H1 (cell line): ENCODE measurements at regions not wholly inside any gene's neighbourhood (a gene's known extent, or its start where the extent isn't known, plus 50 kb on each side); places are given as distances from the start of the nearest gene placed in this dataset.

Experiments used
- CTCF ChIA-PET: fragments of 300-600 bp; sonication (Branson Sonifier 250); formaldehyde crosslinking; loops from one replicate; lab custom pipeline; 2021; ENCODE audit not compliant: partially characterized antibody; lab: Charles Lee
- POLR2A ChIA-PET: fragments of 300-600 bp; sonication (Branson Sonifier 250); formaldehyde crosslinking; loops from one replicate; lab custom pipeline; 2021; ENCODE audit warnings: inconsistent platforms; ENCODE audit not compliant: partially characterized antibody; lab: Charles Lee
- DNase-seq, 2 experiments: peaks; one replicate each; pipeline versions ENCODE4 v3.0.0 to v3.0.0-alpha.2; 2010 to 2022; ENCODE audit warnings: low spot score in 2 of 2, low read depth in 1 of 2, mixed read lengths in 1 of 2
- FAIRE-seq: peaks from 2 replicates; lab custom pipeline; 2011; peaks lifted over from hg19 to GRCh38; lab: Jason Lieb, UNC
- H2AFZ ChIP-seq: 2 replicates; pipeline ENCODE4 v1.8.1; 2012; ENCODE audit warnings: low read length, inconsistent platforms
- H2AK5ac ChIP-seq: 2 replicates; pipeline ENCODE4 v1.6.1; 2013; ENCODE audit warnings: low read depth, low read length
- H2BK120ac ChIP-seq: replicated peaks from 2 replicates; pipeline ENCODE3; 2013; ENCODE audit warnings: low read depth, low read length, inconsistent platforms
- H2BK12ac ChIP-seq: 2 replicates; pipeline ENCODE4 v1.6.1; 2013; ENCODE audit warnings: low read depth, low read length
- H2BK15ac ChIP-seq: 2 replicates; pipeline ENCODE4 v1.6.1; 2013; ENCODE audit warnings: low read length
- H2BK20ac ChIP-seq: 2 replicates; pipeline ENCODE4 v1.6.1; 2013; ENCODE audit warnings: low read length
- H2BK5ac ChIP-seq: 2 replicates; pipeline ENCODE4 v1.6.1; 2013; ENCODE audit warnings: low read depth, low read length
- H3K14ac ChIP-seq: 2 replicates; pipeline ENCODE4 v1.6.1; 2013; ENCODE audit warnings: inconsistent platforms; ENCODE audit not compliant: insufficient read length
- H3K18ac ChIP-seq: 2 replicates; pipeline ENCODE4 v1.6.1; 2013; ENCODE audit warnings: low read length; ENCODE audit errors: extremely low read depth
- H3K23ac ChIP-seq: 2 replicates; pipeline ENCODE4 v1.6.1; 2013; ENCODE audit warnings: inconsistent platforms; ENCODE audit not compliant: insufficient read length
- H3K23me2 ChIP-seq: 2 replicates; pipeline ENCODE4 v1.6.1; 2013; ENCODE audit warnings: low read depth, low read length
- H3K27ac ChIP-seq: 2 replicates; pipeline ENCODE4 v1.6.1; 2011; ENCODE audit warnings: low read depth, low read length, inconsistent platforms
- H3K27me3 ChIP-seq, 4 experiments: replicated peaks in 1 of 4; 1 replicate in 1 of 4; 2 replicates in 3 of 4; pipeline versions ENCODE4 v1.6.1 to v1.8.1; 2011 to 2013; ENCODE audit warnings: low read length in 3 of 4, mild to moderate bottlenecking in 3 of 4, inconsistent platforms in 2 of 4, mixed read lengths in 2 of 4, moderate library complexity in 1 of 4; ENCODE audit not compliant: control insufficient read depth in 3 of 4, insufficient read depth in 3 of 4; ENCODE audit errors: extremely low read depth in 1 of 4
- H3K36me3 ChIP-seq, 4 experiments: 2 replicates each; pipeline versions ENCODE4 v1.6.1 to v1.8.1; 2011 to 2013; ENCODE audit warnings: mild to moderate bottlenecking in 4 of 4, low read length in 3 of 4, moderate library complexity in 2 of 4, control low read depth in 1 of 4, inconsistent platforms in 1 of 4; ENCODE audit not compliant: insufficient read depth in 4 of 4, control insufficient read depth in 2 of 4
- H3K4ac ChIP-seq: replicated peaks from 2 replicates; pipeline ENCODE3; 2013; ENCODE audit warnings: low read length, low read depth, mixed read lengths, inconsistent platforms; ENCODE audit not compliant: insufficient read length
- H3K4me1 ChIP-seq, 4 experiments: replicated peaks in 1 of 4; 1 replicate in 1 of 4; 2 replicates in 3 of 4; pipeline versions ENCODE4 v1.6.1 to v1.8.1; 2011 to 2013; ENCODE audit warnings: low read length in 3 of 4, inconsistent platforms in 2 of 4, mixed read lengths in 1 of 4; ENCODE audit not compliant: insufficient read depth in 4 of 4, control insufficient read depth in 3 of 4
- H3K4me2 ChIP-seq, 2 experiments: 2 replicates each; pipeline versions ENCODE4 v1.6.1 to v1.8.1; 2011 to 2013; ENCODE audit warnings: low read depth in 2 of 2, low read length in 2 of 2, control low read depth in 1 of 2, inconsistent platforms in 1 of 2, mild to moderate bottlenecking in 1 of 2; ENCODE audit not compliant: insufficient read depth in 1 of 2
- H3K4me3 ChIP-seq, 4 experiments: fragments of 200-600, 300-600 bp in 1 of 4; sonication (generic), shearing (Covaris generic), sonication (Bioruptor Twin) in 1 of 4; 2 replicates each; pipeline versions ENCODE4 v1.5.1 to v1.8.1; 2011 to 2016; ENCODE audit warnings: low read length in 4 of 4, low read depth in 3 of 4, control low read depth in 2 of 4, inconsistent platforms in 2 of 4, mild to moderate bottlenecking in 2 of 4, mixed read lengths in 1 of 4, moderate library complexity in 1 of 4; ENCODE audit not compliant: insufficient read depth in 2 of 4; ENCODE audit errors: extremely low read depth in 1 of 4
- H3K56ac ChIP-seq: replicated peaks from 2 replicates; pipeline ENCODE3; 2013; ENCODE audit warnings: low read depth, mild to moderate bottlenecking, mixed read lengths, low read length, inconsistent platforms; ENCODE audit not compliant: insufficient read length
- H3K79me1 ChIP-seq: 2 replicates; pipeline ENCODE4 v1.6.1; 2013; ENCODE audit warnings: low read depth, low read length, control low read depth
- H3K79me2 ChIP-seq, 2 experiments: 2 replicates each; pipeline versions ENCODE4 v1.6.1 to v1.8.1; 2012 to 2013; ENCODE audit warnings: low read length in 2 of 2, mild to moderate bottlenecking in 2 of 2, inconsistent platforms in 1 of 2; ENCODE audit not compliant: insufficient read depth in 2 of 2, control insufficient read depth in 1 of 2
- H3K9ac ChIP-seq, 4 experiments: replicated peaks in 1 of 4; 1 replicate in 1 of 4; 2 replicates in 3 of 4; pipeline versions ENCODE4 v1.6.1 to v1.8.1; 2011 to 2013; ENCODE audit warnings: low read depth in 3 of 4, low read length in 3 of 4, control low read depth in 2 of 4, mild to moderate bottlenecking in 2 of 4, moderate library complexity in 2 of 4, inconsistent platforms in 1 of 4; ENCODE audit errors: extremely low read depth in 1 of 4
- H3K9me3 ChIP-seq, 2 experiments: 2 replicates each; pipeline versions ENCODE4 v1.6.1 to v1.8.1; 2012 to 2013; ENCODE audit warnings: mild to moderate bottlenecking in 2 of 2, moderate library complexity in 2 of 2, control low read depth in 1 of 2, inconsistent platforms in 1 of 2, low read depth in 1 of 2, low read length in 1 of 2, mixed read lengths in 1 of 2; ENCODE audit not compliant: insufficient read depth in 2 of 2
- H4K20me1 ChIP-seq, 2 experiments: replicated peaks in 1 of 2; 2 replicates each; pipeline versions ENCODE3 to v1.8.1; 2011 to 2013; ENCODE audit warnings: inconsistent platforms in 2 of 2, low read length in 2 of 2, mild to moderate bottlenecking in 1 of 2; ENCODE audit not compliant: insufficient read depth in 2 of 2, control insufficient read depth in 1 of 2
- H4K5ac ChIP-seq: 2 replicates; pipeline ENCODE4 v1.6.1; 2013; ENCODE audit warnings: low read length, low read depth, mixed read lengths, inconsistent platforms; ENCODE audit not compliant: insufficient read length
- H4K8ac ChIP-seq: 2 replicates; pipeline ENCODE4 v1.8.0; 2013; ENCODE audit warnings: mild to moderate bottlenecking, moderate library complexity, low read length, inconsistent platforms; ENCODE audit not compliant: insufficient read depth; ENCODE audit errors: extremely low read depth
- H4K91ac ChIP-seq: replicated peaks from 2 replicates; pipeline ENCODE3; 2013; ENCODE audit warnings: low read length, mixed read lengths, inconsistent platforms; ENCODE audit not compliant: insufficient read length
- CTBP2 ChIP-seq: IDR thresholded peaks from 2 replicates; pipeline ENCODE4 v1.7.0; 2011; ENCODE audit warnings: borderline replicate concordance, mild to moderate bottlenecking, moderate library complexity, mixed read lengths, low read length; ENCODE audit not compliant: insufficient read depth, insufficient read length
- HDAC6 ChIP-seq: IDR thresholded peaks from one replicate; pipeline ENCODE4 v1.7.1; 2012; ENCODE audit warnings: low read depth, mild to moderate bottlenecking, inconsistent platforms, low read length, moderate library complexity
- RAD21 ChIP-seq, 2 experiments: IDR thresholded peaks in 1 of 2; conservative IDR thresholded peaks in 1 of 2; 2 replicates each; pipeline ENCODE4 v1.6.1; 2011; ENCODE audit warnings: low read depth in 2 of 2, low read length in 2 of 2, improper control_type of control experiment in 1 of 2, inconsistent platforms in 1 of 2, mild to moderate bottlenecking in 1 of 2, moderate library complexity in 1 of 2
- SIX5 ChIP-seq: IDR thresholded peaks from 2 replicates; pipeline ENCODE4 v1.6.1; 2011; ENCODE audit warnings: mild to moderate bottlenecking, low read depth, low read length
- SUZ12 ChIP-seq: fragments of 200-600 bp; sonication (generic); IDR thresholded peaks from 2 replicates; pipeline ENCODE4 v1.6.1; 2012; ENCODE audit warnings: mild to moderate bottlenecking, inconsistent platforms, low read length, moderate library complexity, mixed read lengths
- TAF1 ChIP-seq: IDR thresholded peaks from 2 replicates; pipeline ENCODE4 v1.6.1; 2011; ENCODE audit warnings: mild to moderate bottlenecking, low read depth, low read length
- TAF7 ChIP-seq: optimal IDR thresholded peaks from 2 replicates; pipeline ENCODE3; 2011; ENCODE audit warnings: low read depth, mild to moderate bottlenecking, inconsistent platforms, low read length, moderate library complexity, borderline replicate concordance
- WGBS, 2 experiments: shearing (Covaris generic) in 1 of 2; methylation state at CpG; one replicate each; pipeline versions ENCODE4 v1.1.6 to v1.1.7; 2013 to 2015; ENCODE audit warnings: low lambda C conversion rate in 2 of 2, mixed read lengths in 2 of 2, inconsistent platforms in 1 of 2, low coverage in 1 of 2, missing lambda C conversion rate in 1 of 2; ENCODE audit not compliant: insufficient replicate concordance in 2 of 2, insufficient coverage in 1 of 2, insufficient read length in 1 of 2; ENCODE audit errors: extremely low coverage in 1 of 2, missing lambda C conversion rate in 1 of 2; 5-methylcytosine and 5-hydroxymethylcytosine counted together

DNA sequence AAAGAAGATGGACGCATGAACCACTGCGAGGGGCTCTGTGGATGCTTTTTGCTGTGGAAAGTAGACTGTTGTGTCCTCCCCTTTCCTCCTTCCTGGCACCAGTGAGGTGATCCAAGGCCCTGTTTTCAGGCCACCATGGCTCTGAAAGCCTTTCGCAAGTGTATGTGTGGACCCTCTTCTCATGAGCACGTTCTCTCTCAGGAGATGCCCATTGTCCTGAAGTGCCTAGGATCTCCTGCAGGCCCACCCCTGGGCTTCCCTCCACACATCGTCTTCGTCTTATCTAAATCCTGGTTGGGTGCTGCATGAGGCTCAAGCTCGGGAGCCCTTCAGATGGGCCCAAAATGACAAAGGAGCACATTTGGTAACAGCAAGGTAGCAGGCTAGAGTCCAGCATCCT is 188.2 kb downstream of the PTPN20 start:
- Histone ChIP-seq H2AK5ac (no peak overlapping the region), H3K23me2 (no peaks in the 10 kb centered on the region), H3K79me2 (no peaks in the 10 kb centered on the region), H4K20me1 (no peaks in the 10 kb centered on the region), H3K36me3 (no peaks in the 10 kb centered on the region), H2BK5ac (no peak overlapping the region), H3K23ac (no peak overlapping the region), H3K14ac (no peak overlapping the region), H4K8ac (no peak overlapping the region), H2BK15ac (no peak overlapping the region), H3K4me2 (no peak overlapping the region), H2BK20ac (no peak overlapping the region), H2AFZ (no peak overlapping the region), H4K5ac (no peak overlapping the region), H4K91ac (no peak overlapping the region), H3K79me1 (no peaks in the 10 kb centered on the region), H3K4me3 (no peak overlapping the region), H3K56ac (no peak overlapping the region), H2BK12ac (no peak overlapping the region), H3K4me1 (no peaks in the 10 kb centered on the region), H3K27me3 (no peaks in the 10 kb centered on the region), H3K4ac (no peak overlapping the region), H3K9ac (no peak overlapping the region), H2BK120ac (no peak overlapping the region), H3K9me3 (no peaks in the 10 kb centered on the region; a peak in 1 of 4 replicates), H3K18ac (no peak overlapping the region), H3K27ac (no peak overlapping the region)
- no peak for DNase-seq
- ChIA-PET POLR2A (no interaction called here), CTCF (no interaction called here)
- no peak for FAIRE-seq
- 94% methylated on average over 7 of the region's 7 CpGs; no CpG with 5 or more reads in 1 of the 2 experiments for WGBS, 2 experiments
- TF ChIP-seq TAF1 (no peak), CTBP2 (no peak), SIX5 (no peak), HDAC6 (no peak), TAF7 (no peak), SUZ12 (no peak), RAD21 (IDR thresholded peaks at IDR 0.05 in 1 of 2, conservative IDR thresholded peaks at IDR 0.05 in 1 of 2; ENCODE audit: low read depth in 2 of 2, low read length in 2 of 2) (no peak)
